ENCODE measurements at regions not wholly inside any gene's neighbourhood (a gene's known extent, or its start where the extent isn't known, plus 50 kb on each side); places are given as distances from the start of the nearest gene placed in this dataset.
A peak's percentile ranks its signal among the peaks of the same experiment; 100 is the strongest.

GRCh38 chr14:48417715-48418500, 742.5 kb upstream of the MDGA2 start:
- TF ChIP-seq POLR2AphosphoS5 (IDR thresholded peaks at IDR 0.05) (no peak), EP300 (IDR thresholded peaks at IDR 0.05) (no peak), CTCF (IDR thresholded peaks at IDR 0.05) (no peak), POLR2A (IDR thresholded peaks at IDR 0.05) (no peak)
- Histone ChIP-seq H3K27ac (no peak overlapping the region), H3K27me3 (no peaks in the 10 kb centered on the region), H3K9me3 (no peaks in the 10 kb centered on the region), H3K4me3 (no peak overlapping the region), H3K36me3 (no peaks in the 10 kb centered on the region), H3K4me1 (no peaks in the 10 kb centered on the region)
- 92 to 94% methylated on average over 3 to 4 of the region's 4 CpGs for WGBS, 2 donors
- peak in 1 of 2 donors; percentile 43 for ATAC-seq (ENCODE audit: low FRiP score in 2 of 2)
- DNase-seq = no peak

GRCh38 chr14:48401321-48401720, 725.9 kb upstream of the MDGA2 start:
- H3K36me3 ChIP-seq = no peaks in the 10 kb centered on the region
- 61 to 72% methylated on average over 1 of the region's 1 CpG for WGBS, 2 donors
- no peaks in the 10 kb centered on the region for H3K9me3 ChIP-seq
- no peaks in the 10 kb centered on the region for H3K27me3 ChIP-seq
- ATAC-seq (ENCODE audit: low FRiP score in 2 of 2) = no peak
- no peak for TF ChIP-seq EP300 (IDR thresholded peaks at IDR 0.05)
- TF ChIP-seq POLR2AphosphoS5 (IDR thresholded peaks at IDR 0.05) = no peak
- TF ChIP-seq POLR2A (IDR thresholded peaks at IDR 0.05) = no peak
- TF ChIP-seq CTCF (IDR thresholded peaks at IDR 0.05) = no peak
- no peak overlapping the region for H3K4me3 ChIP-seq
- H3K27ac ChIP-seq = no peak overlapping the region
- H3K4me1 ChIP-seq = no peaks in the 10 kb centered on the region
- no peak for DNase-seq

- peak in 1 of 2 donors; percentile 63 for ATAC-seq (ENCODE audit: low FRiP score in 2 of 2)
- H3K36me3 ChIP-seq = no peaks in the 10 kb centered on the region
Observed at GRCh38 chr14:48398675-48399282, 723.4 kb upstream of the MDGA2 start.

GRCh38 chr14:48391661-48392060, 716.3 kb upstream of the MDGA2 start:
- no peaks in the 10 kb centered on the region for H3K9me3 ChIP-seq
- DNase-seq (no peak), ATAC-seq (ENCODE audit: low FRiP score in 2 of 2) (no peak)
- no peaks in the 10 kb centered on the region for H3K4me1 ChIP-seq
- H3K27me3 ChIP-seq = no peaks in the 10 kb centered on the region
- no peak overlapping the region for H3K27ac ChIP-seq
- H3K4me3 ChIP-seq = no peak overlapping the region
- WGBS, 2 donors = 65 to 78% methylated on average over 5 of the region's 5 CpGs
- TF ChIP-seq POLR2A (IDR thresholded peaks at IDR 0.05) = no peak
- TF ChIP-seq EP300 (IDR thresholded peaks at IDR 0.05) = no peak
- TF ChIP-seq CTCF (IDR thresholded peaks at IDR 0.05) = no peak
- no peak for TF ChIP-seq POLR2AphosphoS5 (IDR thresholded peaks at IDR 0.05)
- no peaks in the 10 kb centered on the region for H3K36me3 ChIP-seq

More at GRCh38 chr14:48398675-48399282, 723.4 kb upstream of the MDGA2 start:
- no peak overlapping the region for H3K27ac ChIP-seq
- no peaks in the 10 kb centered on the region for H3K4me1 ChIP-seq
- no peak overlapping the region for H3K4me3 ChIP-seq
- no peaks in the 10 kb centered on the region for H3K9me3 ChIP-seq
- WGBS, 2 donors = 57 to 61% methylated on average over 2 of the region's 2 CpGs
- DNase-seq = no peak
- no peaks in the 10 kb centered on the region for H3K27me3 ChIP-seq
- no peak for TF ChIP-seq EP300 (IDR thresholded peaks at IDR 0.05)
- peak in 3 of 6 experiments; percentile 26 to 58 (median 44) for TF ChIP-seq CTCF (IDR thresholded peaks at IDR 0.05)

Data from upper lobe of left lung (tissue), 6 donors.